Kidney (tissue), 13 donors: ENCODE measurements at regions not wholly inside any gene's neighbourhood (a gene's known extent, or its start where the extent isn't known, plus 50 kb on each side); places are given as distances from the start of the nearest gene placed in this dataset.

Experiments used
- DNase-seq, 5 donors: peaks; one replicate each; pipeline ENCODE4 v3.0.0-alpha.2; 2013 to 2020
- FAIRE-seq: peaks from 2 replicates; lab custom pipeline; 2012; peaks lifted over from hg19 to GRCh38; lab: Jason Lieb, UNC
- H3K27ac ChIP-seq, 2 donors: one replicate each; pipeline ENCODE4 v1.7.0; 2013; ENCODE audit warnings: low read depth in 2 of 2, low read length in 2 of 2, inconsistent platforms in 1 of 2
- H3K27me3 ChIP-seq: one replicate; pipeline ENCODE4 v1.7.1; 2013; ENCODE audit warnings: low read length, inconsistent platforms; ENCODE audit not compliant: control insufficient read depth, insufficient read depth
- H3K36me3 ChIP-seq, 3 donors: one replicate each; pipeline versions ENCODE4 v1.7.0 to v1.7.1; 2013; ENCODE audit warnings: low read length in 3 of 3, control low read depth in 1 of 3, inconsistent platforms in 1 of 3; ENCODE audit not compliant: insufficient read depth in 3 of 3, control insufficient read depth in 2 of 3
- H3K4me1 ChIP-seq, 3 donors: one replicate each; pipeline versions ENCODE4 v1.7.0 to v1.7.1; 2013; ENCODE audit warnings: low read length in 3 of 3, inconsistent platforms in 1 of 3, low read depth in 1 of 3; ENCODE audit not compliant: control insufficient read depth in 2 of 3, insufficient read depth in 2 of 3
- H3K4me3 ChIP-seq, 3 donors: one replicate each; pipeline versions ENCODE4 v1.7.0 to v1.8.1; 2013; ENCODE audit warnings: low read length in 3 of 3, control low read depth in 1 of 3, inconsistent platforms in 1 of 3
- H3K9ac ChIP-seq, 3 donors: one replicate each; pipeline versions ENCODE4 v1.7.0 to v1.7.1; 2013; ENCODE audit warnings: low read length in 3 of 3, control low read depth in 1 of 3, inconsistent platforms in 1 of 3
- H3K9me3 ChIP-seq, 3 donors: one replicate each; pipeline versions ENCODE4 v1.7.0 to v1.7.1; 2013; ENCODE audit warnings: low read length in 3 of 3, control low read depth in 1 of 3, inconsistent platforms in 1 of 3; ENCODE audit not compliant: control insufficient read depth in 2 of 3, insufficient read depth in 1 of 3
- CTCF ChIP-seq: IDR thresholded peaks from 3 replicates; pipeline ENCODE4 v1.5.1; 2012; ENCODE audit warnings: mild to moderate bottlenecking, moderate library complexity, borderline replicate concordance; ENCODE audit not compliant: insufficient read depth; ENCODE audit errors: extremely low read depth
- intact Hi-C: fragments of 100-400 bp; cut with DNase I; formaldehyde crosslinking; loops from one replicate; pipeline ENCODE4 v1.11.1; 2022
- donor health status: control.
- donor health status: control.
- donor health status: control.
- donor health status: control.
- donor health status: control.
- donor health status: DM: yes; HTN: yes; CAD: no.
- donor health status: Normal renal cell carcinoma (clear cell type).

GRCh38 chr12:76687981-76688380 is 75.9 kb upstream of the ZDHHC17 start:
- Histone ChIP-seq H3K4me3 (no peak overlapping the region), H3K9ac (no peak overlapping the region), H3K9me3 (no peaks in the 10 kb centered on the region), H3K27me3 (no peaks in the 10 kb centered on the region), H3K4me1 (no peaks in the 10 kb centered on the region), H3K36me3 (no peaks in the 10 kb centered on the region), H3K27ac (no peak overlapping the region)
- no peak for TF ChIP-seq CTCF
- FAIRE-seq (no peak), DNase-seq (peak in 1 of 5 donors; percentile 37)
- intact Hi-C loops: no loop called here

DNA sequence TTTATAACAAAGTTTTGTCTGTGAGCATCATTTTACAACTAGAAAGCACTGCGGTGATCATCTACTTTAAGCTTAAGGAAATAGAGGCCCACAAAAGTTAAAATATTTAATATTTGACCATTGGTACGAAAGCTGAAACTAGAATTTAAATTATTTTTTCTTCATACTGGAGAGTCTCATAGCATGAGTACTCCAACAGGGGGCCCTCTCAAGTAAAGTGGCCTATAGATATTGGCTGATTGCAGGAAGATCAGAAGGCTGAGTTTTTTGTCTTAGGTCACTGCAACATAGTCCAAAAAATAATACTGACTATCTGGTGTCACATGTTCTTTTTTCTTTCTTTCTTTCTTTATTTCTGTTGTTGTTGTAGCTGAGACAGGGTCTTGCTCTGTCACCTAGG is 75.3 kb upstream of the ZDHHC17 start:
- Histone ChIP-seq H3K27ac (no peak overlapping the region), H3K36me3 (no peaks in the 10 kb centered on the region), H3K4me3 (no peak overlapping the region), H3K27me3 (no peaks in the 10 kb centered on the region), H3K4me1 (no peaks in the 10 kb centered on the region), H3K9ac (no peak overlapping the region), H3K9me3 (no peaks in the 10 kb centered on the region)
- intact Hi-C loops: no loop called here
- peak; percentile 4 for TF ChIP-seq CTCF
- DNase-seq: no peak
- no peak for FAIRE-seq

GRCh38 chr12:76690921-76691700 is 72.8 kb upstream of the ZDHHC17 start:
- Histone ChIP-seq H3K9ac (no peak overlapping the region), H3K4me1 (no peaks in the 10 kb centered on the region), H3K36me3 (no peaks in the 10 kb centered on the region), H3K27ac (no peak overlapping the region), H3K9me3 (no peaks in the 10 kb centered on the region), H3K4me3 (no peak overlapping the region), H3K27me3 (no peaks in the 10 kb centered on the region)
- TF ChIP-seq CTCF: no peak
- intact Hi-C loops: no loop called here
- no peak for DNase-seq
- FAIRE-seq: no peak
